Smooth muscle cell (in vitro differentiated cells): ENCODE measurements at regions not wholly inside any gene's neighbourhood (a gene's known extent, or its start where the extent isn't known, plus 50 kb on each side); places are given as distances from the start of the nearest gene placed in this dataset.

Experiments
- DNase-seq: peaks from one replicate; lab custom pipeline; 2025; ENCODE audit not compliant: unreplicated experiment; lab: John Stamatoyannopoulos, UW
- H2AFZ ChIP-seq: fragments of 200-600 bp; sonication (generic); 2 replicates; pipeline ENCODE4 v1.6.0; 2016; ENCODE audit warnings: antibody characterized with exemption, low read depth, mild to moderate bottlenecking
- H3F3A ChIP-seq: fragments of 200-600 bp; sonication (generic); 2 replicates; pipeline ENCODE4 v1.6.0; 2017; ENCODE audit warnings: antibody characterized with exemption, low read depth
- H3K27ac ChIP-seq: fragments of 200-600 bp; sonication (generic); 2 replicates; pipeline ENCODE4 v1.5.1; 2016; ENCODE audit warnings: low read depth, mild to moderate bottlenecking
- H3K27me3 ChIP-seq: fragments of 200-600 bp; sonication (generic); 2 replicates; pipeline ENCODE4 v1.6.1; 2016; ENCODE audit warnings: low read depth, mild to moderate bottlenecking
- H3K36me3 ChIP-seq: fragments of 200-600 bp; sonication (generic); 2 replicates; pipeline ENCODE4 v1.5.1; 2016; ENCODE audit warnings: low read depth
- H3K4me1 ChIP-seq: fragments of 200-600 bp; sonication (generic); 2 replicates; pipeline ENCODE4 v1.5.1; 2016; ENCODE audit warnings: low read depth
- H3K4me2 ChIP-seq: fragments of 200-600 bp; sonication (generic); 2 replicates; pipeline ENCODE4 v1.6.0; 2016; ENCODE audit warnings: mild to moderate bottlenecking
- H3K4me3 ChIP-seq: fragments of 200-600 bp; sonication (generic); 2 replicates; pipeline ENCODE4 v1.5.1; 2016; ENCODE audit warnings: mild to moderate bottlenecking
- H3K79me2 ChIP-seq: fragments of 200-600 bp; sonication (generic); 2 replicates; pipeline ENCODE4 v1.6.0; 2016; ENCODE audit warnings: low read depth, mild to moderate bottlenecking
- H3K9ac ChIP-seq: fragments of 200-600 bp; sonication (generic); 2 replicates; pipeline ENCODE4 v1.6.0; 2016; ENCODE audit warnings: low read depth
- H3K9me3 ChIP-seq: fragments of 200-600 bp; sonication (generic); replicated peaks from 2 replicates; pipeline ENCODE4 v1.5.1; 2016; ENCODE audit warnings: low read depth
- H4K20me1 ChIP-seq: fragments of 200-600 bp; sonication (generic); 2 replicates; pipeline ENCODE4 v1.6.0; 2016; ENCODE audit warnings: low read depth
- WGBS: methylation state at CpG from one replicate; pipeline ENCODE4 v1.1.7; 2016; ENCODE audit warnings: low lambda C conversion rate; 5-methylcytosine and 5-hydroxymethylcytosine counted together
- TF ChIP-seq, protein P1 (sequence below): fragments of 200-600 bp; sonication (generic); IDR thresholded peaks from 2 replicates; pipeline ENCODE4 v1.5.1; 2017; ENCODE audit warnings: borderline replicate concordance, mild to moderate bottlenecking, antibody characterized with exemption; ENCODE audit not compliant: insufficient read depth, poor library complexity, severe bottlenecking

DNA sequence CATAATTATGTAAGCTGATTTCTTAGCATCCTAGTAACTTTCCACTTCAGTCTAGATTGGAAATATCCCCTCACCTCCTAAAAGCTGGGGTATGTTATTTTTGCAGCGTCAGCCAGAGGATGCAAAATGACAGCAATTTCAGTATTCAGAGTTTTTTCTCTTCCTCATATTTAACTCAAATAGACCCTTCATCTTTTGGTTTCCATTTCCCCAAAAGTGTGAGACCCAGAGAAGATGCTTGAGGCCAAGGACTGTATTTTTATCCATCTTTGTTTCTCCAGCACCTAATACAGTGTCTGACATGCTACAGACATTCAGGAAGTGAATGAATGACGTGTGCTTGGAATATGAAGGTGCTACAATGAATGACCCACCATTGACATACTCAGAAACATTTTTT lies 75.5 kb upstream of the RANBP3L start:
- TF ChIP-seq, protein P1, sequence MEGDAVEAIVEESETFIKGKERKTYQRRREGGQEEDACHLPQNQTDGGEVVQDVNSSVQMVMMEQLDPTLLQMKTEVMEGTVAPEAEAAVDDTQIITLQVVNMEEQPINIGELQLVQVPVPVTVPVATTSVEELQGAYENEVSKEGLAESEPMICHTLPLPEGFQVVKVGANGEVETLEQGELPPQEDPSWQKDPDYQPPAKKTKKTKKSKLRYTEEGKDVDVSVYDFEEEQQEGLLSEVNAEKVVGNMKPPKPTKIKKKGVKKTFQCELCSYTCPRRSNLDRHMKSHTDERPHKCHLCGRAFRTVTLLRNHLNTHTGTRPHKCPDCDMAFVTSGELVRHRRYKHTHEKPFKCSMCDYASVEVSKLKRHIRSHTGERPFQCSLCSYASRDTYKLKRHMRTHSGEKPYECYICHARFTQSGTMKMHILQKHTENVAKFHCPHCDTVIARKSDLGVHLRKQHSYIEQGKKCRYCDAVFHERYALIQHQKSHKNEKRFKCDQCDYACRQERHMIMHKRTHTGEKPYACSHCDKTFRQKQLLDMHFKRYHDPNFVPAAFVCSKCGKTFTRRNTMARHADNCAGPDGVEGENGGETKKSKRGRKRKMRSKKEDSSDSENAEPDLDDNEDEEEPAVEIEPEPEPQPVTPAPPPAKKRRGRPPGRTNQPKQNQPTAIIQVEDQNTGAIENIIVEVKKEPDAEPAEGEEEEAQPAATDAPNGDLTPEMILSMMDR = no peak
- no peak overlapping the region for H3K4me3 ChIP-seq
- H3K4me2 ChIP-seq = no peak overlapping the region
- no peaks in the 10 kb centered on the region for H4K20me1 ChIP-seq
- H3K9me3 ChIP-seq = no peaks in the 10 kb centered on the region
- H3K4me1 ChIP-seq = no peaks in the 10 kb centered on the region
- no peak for DNase-seq
- H3K79me2 ChIP-seq = no peaks in the 10 kb centered on the region
- no peaks in the 10 kb centered on the region for H3K27me3 ChIP-seq
- no peak overlapping the region for H3K9ac ChIP-seq
- no peaks in the 10 kb centered on the region for H3K36me3 ChIP-seq
- no peak overlapping the region for H2AFZ ChIP-seq
- peaks cover 5% of the 10 kb centered on the region for H3F3A ChIP-seq
- WGBS = 73% methylated on average over 2 of the region's 2 CpGs
- no peak overlapping the region for H3K27ac ChIP-seq

GRCh38 chr5:36378551-36378950 lies 76.8 kb upstream of the RANBP3L start:
- Histone ChIP-seq H3K4me1 (no peaks in the 10 kb centered on the region), H3K27ac (no peak overlapping the region), H3F3A (peaks cover 5% of the 10 kb centered on the region), H3K9ac (no peak overlapping the region), H3K4me3 (no peak overlapping the region), H2AFZ (no peak overlapping the region), H3K36me3 (no peaks in the 10 kb centered on the region), H4K20me1 (no peaks in the 10 kb centered on the region), H3K4me2 (no peak overlapping the region), H3K79me2 (no peaks in the 10 kb centered on the region), H3K9me3 (no peaks in the 10 kb centered on the region), H3K27me3 (no peaks in the 10 kb centered on the region)
- TF ChIP-seq, protein P1 = no peak
- 94% methylated on average over 1 of the region's 1 CpG for WGBS
- no peak for DNase-seq

DNA sequence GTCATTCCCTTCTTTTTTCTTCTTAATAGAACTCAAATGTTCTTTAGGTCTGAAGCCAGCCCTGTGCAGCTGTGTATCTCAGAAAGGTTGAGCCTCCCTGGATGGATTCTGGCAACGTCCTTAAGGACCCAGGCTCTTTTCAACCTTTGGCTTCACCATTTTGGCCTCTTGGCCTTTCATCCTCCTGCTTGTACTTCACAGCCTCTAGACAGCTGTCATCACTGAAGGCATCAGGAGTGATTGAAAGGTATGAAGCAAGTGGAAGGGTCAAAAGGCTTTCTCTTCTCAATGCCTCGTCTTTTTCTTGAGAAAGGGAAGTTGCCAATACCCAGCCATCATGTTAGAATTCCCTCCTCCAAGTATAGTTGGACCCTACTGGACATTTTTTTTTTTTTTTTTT lies 81.2 kb upstream of the RANBP3L start:
- H3K36me3 ChIP-seq = no peaks in the 10 kb centered on the region
- no peaks in the 10 kb centered on the region for H3F3A ChIP-seq
- H3K27ac ChIP-seq = no peak overlapping the region
- 93% methylated on average over 2 of the region's 2 CpGs for WGBS
- no peak for DNase-seq
- TF ChIP-seq, protein P1 = no peak
- no peak overlapping the region for H3K4me3 ChIP-seq
- no peaks in the 10 kb centered on the region for H3K9me3 ChIP-seq
- H2AFZ ChIP-seq = no peak overlapping the region
- no peaks in the 10 kb centered on the region for H3K4me1 ChIP-seq
- no peak overlapping the region for H3K9ac ChIP-seq
- H3K4me2 ChIP-seq = no peak overlapping the region
- H4K20me1 ChIP-seq = no peaks in the 10 kb centered on the region
- H3K79me2 ChIP-seq = no peaks in the 10 kb centered on the region
- no peaks in the 10 kb centered on the region for H3K27me3 ChIP-seq

- H3K79me2 ChIP-seq = no peaks in the 10 kb centered on the region
Observed at GRCh38 chr5:36383942-36384341, 82.2 kb upstream of the RANBP3L start.

More at GRCh38 chr5:36383942-36384341, 82.2 kb upstream of the RANBP3L start:
- H3K4me3 ChIP-seq = no peak overlapping the region
- no peak overlapping the region for H3K9ac ChIP-seq
- no peaks in the 10 kb centered on the region for H3F3A ChIP-seq
- DNase-seq = no peak
- TF ChIP-seq, protein P1 = no peak
- no peaks in the 10 kb centered on the region for H3K36me3 ChIP-seq
- H2AFZ ChIP-seq = no peak overlapping the region
- H3K27me3 ChIP-seq = no peaks in the 10 kb centered on the region
- no peak overlapping the region for H3K27ac ChIP-seq
- H3K4me2 ChIP-seq = no peak overlapping the region
- WGBS = 88% methylated on average over 5 of the region's 5 CpGs
- no peaks in the 10 kb centered on the region for H3K4me1 ChIP-seq
- no peaks in the 10 kb centered on the region for H4K20me1 ChIP-seq
- no peaks in the 10 kb centered on the region for H3K9me3 ChIP-seq
